Fibroblast of skin of abdomen (primary cell): ENCODE measurements at regions not wholly inside any gene's neighbourhood (a gene's known extent, or its start where the extent isn't known, plus 50 kb on each side); places are given as distances from the start of the nearest gene placed in this dataset.
"Not testable (repeated sequence)": the region's sequence is repeated elsewhere in the genome, so short reads cannot be mapped to it uniquely, and the experiment has no call there.

Source experiments
- DNase-seq: peaks from one replicate; pipeline ENCODE4 v3.0.0-alpha.2; 2013

DNA sequence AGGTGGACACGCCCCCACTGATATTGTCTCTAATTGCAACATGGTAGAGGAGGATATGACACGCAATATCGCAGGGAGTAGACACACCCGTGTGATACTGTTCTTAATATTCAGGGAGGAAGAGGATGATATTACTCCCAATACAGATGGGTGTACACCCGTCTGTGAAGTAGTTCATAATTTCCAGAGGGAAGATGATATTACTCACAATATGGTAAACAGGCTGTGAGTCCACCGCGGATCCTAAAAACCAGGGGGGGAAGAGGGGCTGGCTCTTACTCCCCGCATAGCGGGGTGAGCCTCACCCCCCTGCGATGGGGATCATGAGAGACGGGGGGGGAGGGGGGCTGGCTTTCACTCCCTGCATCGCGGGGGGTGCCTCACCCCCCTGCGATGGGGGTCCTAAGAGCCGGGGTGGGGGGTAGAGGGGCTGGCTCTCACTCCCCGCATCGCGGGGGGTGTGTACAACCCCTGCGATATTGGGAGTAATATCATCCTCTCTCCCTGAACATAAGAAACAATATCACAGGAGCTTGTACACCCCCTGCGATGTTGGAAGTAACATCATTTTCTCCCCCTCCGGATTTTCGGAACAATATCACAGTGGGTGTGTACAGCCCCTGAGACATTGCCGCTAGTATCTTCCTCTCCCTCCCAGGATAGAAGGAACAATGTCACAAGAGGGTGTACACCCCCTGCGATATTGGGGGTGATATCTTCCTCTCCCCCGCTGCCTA, 52.2 kb upstream of the FRG2C start:
- DNase-seq, result not testable (repeated sequence)
